DOHH2 (cell line): ENCODE measurements at regions not wholly inside any gene's neighbourhood (a gene's known extent, or its start where the extent isn't known, plus 50 kb on each side); places are given as distances from the start of the nearest gene placed in this dataset.

Experiments
- H3F3A ChIP-seq: fragments of 200-600 bp; sonication (generic), shearing (Covaris generic); 2 replicates; pipeline ENCODE4 v1.6.0; 2016; ENCODE audit warnings: antibody characterized with exemption, mild to moderate bottlenecking; ENCODE audit not compliant: control insufficient read depth, insufficient read depth
- H3K27ac ChIP-seq: fragments of 200-600 bp; sonication (generic); 2 replicates; pipeline ENCODE4 v1.5.1; 2014; ENCODE audit warnings: low read depth, mild to moderate bottlenecking, low read length, moderate library complexity
- H3K27me3 ChIP-seq: fragments of 200-600 bp; sonication (generic); 2 replicates; pipeline ENCODE4 v1.6.1; 2014; ENCODE audit warnings: mild to moderate bottlenecking, low read length, mixed read lengths; ENCODE audit not compliant: control insufficient read depth
- H3K36me3 ChIP-seq: fragments of 200-600 bp; sonication (generic); 2 replicates; pipeline ENCODE4 v1.6.1; 2014; ENCODE audit warnings: mild to moderate bottlenecking, low read length, moderate library complexity, mixed read lengths; ENCODE audit not compliant: control insufficient read depth
- H3K4me1 ChIP-seq: fragments of 200-600 bp; sonication (generic); 2 replicates; pipeline ENCODE4 v1.6.1; 2014; ENCODE audit warnings: mild to moderate bottlenecking, low read length, mixed read lengths; ENCODE audit not compliant: control insufficient read depth
- H3K4me2 ChIP-seq: fragments of 200-600 bp; sonication (generic); 2 replicates; pipeline ENCODE4 v1.6.0; 2014; ENCODE audit warnings: mild to moderate bottlenecking, low read length, moderate library complexity
- H3K4me3 ChIP-seq: fragments of 200-600 bp; sonication (generic); 2 replicates; pipeline ENCODE4 v1.5.1; 2014; ENCODE audit warnings: mild to moderate bottlenecking, low read length, mixed read lengths
- H3K79me2 ChIP-seq: fragments of 200-600 bp; sonication (generic); 2 replicates; pipeline ENCODE4 v1.6.1; 2014; ENCODE audit warnings: mild to moderate bottlenecking, low read length, mixed read lengths; ENCODE audit not compliant: control insufficient read depth
- H3K9me2 ChIP-seq: fragments of 200-600 bp; sonication (generic); replicated peaks from 2 replicates; pipeline ENCODE4 v1.6.1; 2014; ENCODE audit warnings: mild to moderate bottlenecking, low read length, mixed read lengths; ENCODE audit not compliant: control insufficient read depth
- H3K9me3 ChIP-seq: fragments of 200-600 bp; sonication (generic); 2 replicates; pipeline ENCODE4 v1.6.1; 2014; ENCODE audit warnings: antibody characterized with exemption, low read length, mixed read lengths; ENCODE audit not compliant: control insufficient read depth, insufficient read depth
- H4K20me1 ChIP-seq: fragments of 200-600 bp; sonication (generic); 2 replicates; pipeline ENCODE4 v1.6.0; 2014; ENCODE audit warnings: low read depth, mild to moderate bottlenecking, antibody characterized with exemption, low read length, moderate library complexity; ENCODE audit not compliant: control insufficient read depth, insufficient read depth
- EZH2phosphoT487 ChIP-seq: fragments of 200-600 bp; sonication (generic); IDR thresholded peaks from 2 replicates; pipeline ENCODE4 v1.6.1; 2017; ENCODE audit warnings: borderline replicate concordance, mild to moderate bottlenecking, antibody characterized with exemption, low read length, moderate library complexity, mixed read lengths
- TF ChIP-seq, protein P1 (sequence below): fragments of 200-600 bp; sonication (generic); IDR thresholded peaks from one replicate; pipeline ENCODE4 v1.5.1; 2014; ENCODE audit warnings: antibody characterized with exemption, mild to moderate bottlenecking, low read depth, low read length; ENCODE audit not compliant: poor library complexity, severe bottlenecking

DNA sequence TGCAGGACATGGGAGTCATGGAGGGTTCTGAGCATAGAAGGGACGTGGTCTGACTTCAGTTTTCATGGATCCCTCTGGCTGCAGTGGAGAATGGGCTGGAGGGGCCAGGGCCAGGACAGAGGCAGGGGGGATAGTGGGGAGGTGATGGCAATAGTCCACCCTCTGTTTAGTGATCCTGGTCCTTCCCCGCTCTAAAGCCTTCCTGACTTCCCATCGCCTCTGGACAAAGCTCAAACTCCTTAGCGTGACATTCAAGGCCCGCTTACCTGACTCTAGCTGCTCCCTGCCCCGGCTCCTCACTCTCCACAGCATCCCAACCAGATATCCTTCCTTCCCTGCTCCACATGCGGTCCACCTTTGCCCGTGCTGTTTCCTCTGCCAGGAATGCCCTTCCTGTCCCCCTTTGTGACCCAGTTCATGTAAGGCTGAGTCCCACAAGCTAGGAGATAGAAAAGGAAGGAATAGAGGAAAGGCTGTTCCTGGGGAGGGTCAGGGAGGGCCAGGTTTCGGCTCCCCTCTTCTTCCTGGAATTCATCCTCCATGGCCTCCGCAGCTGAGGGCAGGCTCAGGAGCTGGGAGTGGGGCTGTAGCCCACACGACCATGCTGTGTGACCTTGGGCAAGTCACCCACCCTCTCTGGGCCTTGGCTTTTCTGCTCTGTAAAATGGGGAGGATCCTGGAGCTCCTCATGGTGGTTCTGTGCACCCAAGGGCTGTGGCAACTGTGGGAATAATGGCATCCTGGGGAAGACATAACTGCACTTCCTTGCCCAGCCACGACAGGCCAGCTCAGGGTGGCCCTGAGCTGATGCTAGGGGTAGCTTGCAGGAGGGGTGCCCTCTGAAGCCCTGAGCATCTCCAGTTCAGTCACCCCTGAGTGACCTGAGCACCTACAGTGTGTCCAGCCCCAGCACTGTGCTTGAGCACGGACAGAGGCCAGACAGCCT lies 116.1 kb downstream of the CEBPB start:
- H3K27me3 ChIP-seq: 0 out of 2 replicates have a peak, but pooled peaks cover 2% of the 10 kb centered on the region
- no peak overlapping the region for H3K4me2 ChIP-seq
- no peak overlapping the region for H3K27ac ChIP-seq
- H3K9me3 ChIP-seq: no peaks in the 10 kb centered on the region
- no peaks in the 10 kb centered on the region for H3K36me3 ChIP-seq
- no peaks in the 10 kb centered on the region for H3K79me2 ChIP-seq
- peaks cover 6% of the 10 kb centered on the region for H3K4me1 ChIP-seq
- no peaks in the 10 kb centered on the region for H3F3A ChIP-seq
- H4K20me1 ChIP-seq: no peaks in the 10 kb centered on the region
- H3K4me3 ChIP-seq: no peak overlapping the region
- TF ChIP-seq, protein P1, sequence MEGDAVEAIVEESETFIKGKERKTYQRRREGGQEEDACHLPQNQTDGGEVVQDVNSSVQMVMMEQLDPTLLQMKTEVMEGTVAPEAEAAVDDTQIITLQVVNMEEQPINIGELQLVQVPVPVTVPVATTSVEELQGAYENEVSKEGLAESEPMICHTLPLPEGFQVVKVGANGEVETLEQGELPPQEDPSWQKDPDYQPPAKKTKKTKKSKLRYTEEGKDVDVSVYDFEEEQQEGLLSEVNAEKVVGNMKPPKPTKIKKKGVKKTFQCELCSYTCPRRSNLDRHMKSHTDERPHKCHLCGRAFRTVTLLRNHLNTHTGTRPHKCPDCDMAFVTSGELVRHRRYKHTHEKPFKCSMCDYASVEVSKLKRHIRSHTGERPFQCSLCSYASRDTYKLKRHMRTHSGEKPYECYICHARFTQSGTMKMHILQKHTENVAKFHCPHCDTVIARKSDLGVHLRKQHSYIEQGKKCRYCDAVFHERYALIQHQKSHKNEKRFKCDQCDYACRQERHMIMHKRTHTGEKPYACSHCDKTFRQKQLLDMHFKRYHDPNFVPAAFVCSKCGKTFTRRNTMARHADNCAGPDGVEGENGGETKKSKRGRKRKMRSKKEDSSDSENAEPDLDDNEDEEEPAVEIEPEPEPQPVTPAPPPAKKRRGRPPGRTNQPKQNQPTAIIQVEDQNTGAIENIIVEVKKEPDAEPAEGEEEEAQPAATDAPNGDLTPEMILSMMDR: no peak
- no peak for TF ChIP-seq EZH2phosphoT487
- H3K9me2 ChIP-seq: no peaks in the 10 kb centered on the region

DNA sequence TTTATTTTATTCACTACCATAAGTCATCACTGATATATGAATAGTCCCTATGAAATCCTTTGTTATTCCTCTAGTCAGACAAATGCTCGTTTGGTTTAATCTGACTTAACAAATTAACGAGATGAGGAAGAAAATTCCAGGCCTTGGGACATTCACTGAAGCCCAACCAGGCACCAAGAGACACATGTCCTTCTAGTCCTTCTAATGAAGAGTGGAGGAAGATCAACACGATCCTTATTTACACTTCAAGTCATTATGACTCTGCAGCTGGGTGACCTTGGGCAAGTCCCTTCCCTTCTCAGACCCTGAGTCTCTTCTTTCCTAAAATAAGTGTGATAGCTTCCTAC lies 117.5 kb downstream of the CEBPB start:
- 0 out of 2 replicates have a peak overlapping the region, but pooled peaks have one; percentile 9 for H3K4me2 ChIP-seq
- no peaks in the 10 kb centered on the region for H3K9me2 ChIP-seq
- peaks cover 6% of the 10 kb centered on the region for H3K4me1 ChIP-seq
- H3K4me3 ChIP-seq: no peak overlapping the region
- H3K9me3 ChIP-seq: no peaks in the 10 kb centered on the region
- H3K27ac ChIP-seq: no peak overlapping the region
- no peaks in the 10 kb centered on the region for H4K20me1 ChIP-seq
- H3K27me3 ChIP-seq: no peaks in the 10 kb centered on the region; the same call in 1 of the 2 replicates
- no peaks in the 10 kb centered on the region for H3K36me3 ChIP-seq
- H3F3A ChIP-seq: no peaks in the 10 kb centered on the region
- no peak for TF ChIP-seq EZH2phosphoT487
- TF ChIP-seq, protein P1: no peak
- no peaks in the 10 kb centered on the region for H3K79me2 ChIP-seq

DNA sequence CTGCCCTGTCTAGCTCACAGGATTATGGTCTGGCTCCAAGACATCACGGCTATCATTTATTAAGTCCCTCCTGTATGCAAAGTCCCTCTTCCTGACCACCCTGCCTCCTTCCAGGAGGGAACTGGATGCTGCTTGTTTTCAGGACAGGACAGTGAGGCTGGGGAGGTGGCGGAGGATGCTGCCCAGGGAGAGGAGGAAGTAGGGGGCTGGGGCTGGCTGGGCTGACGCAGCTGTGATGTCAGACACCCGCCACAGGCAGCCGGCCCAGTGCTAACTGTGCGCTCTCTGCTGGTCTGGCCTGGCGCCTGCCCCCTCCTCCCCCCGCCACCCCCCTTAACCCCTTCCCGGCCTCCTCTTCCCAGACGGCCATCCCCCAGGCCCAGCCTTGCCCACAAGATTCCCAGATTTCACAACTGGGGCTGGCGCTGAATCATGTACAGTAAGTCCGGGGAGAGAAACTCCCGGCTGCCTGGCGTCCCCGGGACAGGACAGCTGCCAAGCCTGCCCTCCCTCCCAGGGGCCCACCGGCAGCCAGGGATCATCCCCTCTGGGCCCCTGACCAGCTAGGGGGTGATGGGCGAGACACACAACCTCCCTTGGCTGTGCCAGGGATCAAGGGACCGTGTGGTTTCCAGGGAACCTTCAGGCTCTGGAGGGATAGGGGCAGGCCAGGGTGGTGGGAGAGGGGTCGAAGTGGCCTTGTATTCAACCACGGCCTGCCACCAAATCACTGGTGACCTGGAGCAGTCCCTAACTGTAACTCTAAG lies 118.1 kb downstream of the CEBPB start:
- TF ChIP-seq EZH2phosphoT487: no peak
- TF ChIP-seq, protein P1: no peak
- no peaks in the 10 kb centered on the region for H3K36me3 ChIP-seq
- H3K9me3 ChIP-seq: no peaks in the 10 kb centered on the region
- 0 out of 2 replicates have a peak overlapping the region, but pooled peaks have one; percentile 9 for H3K4me2 ChIP-seq
- H3K4me1 ChIP-seq: peaks cover 6% of the 10 kb centered on the region
- H3K27me3 ChIP-seq: peaks cover 2% of the 10 kb centered on the region; the same call in 1 of the 2 replicates
- H3F3A ChIP-seq: no peaks in the 10 kb centered on the region
- no peak overlapping the region for H3K27ac ChIP-seq
- no peaks in the 10 kb centered on the region for H3K9me2 ChIP-seq
- H3K4me3 ChIP-seq: no peak overlapping the region
- H4K20me1 ChIP-seq: no peaks in the 10 kb centered on the region
- H3K79me2 ChIP-seq: no peaks in the 10 kb centered on the region
